NCI-H2171 (cell line): ENCODE measurements at regions not wholly inside any gene's neighbourhood (a gene's known extent, or its start where the extent isn't known, plus 50 kb on each side); places are given as distances from the start of the nearest gene placed in this dataset.

ENCODE experiments used
- DNase-seq: peaks from one replicate; lab custom pipeline; 2025; lab: John Stamatoyannopoulos, UW

DNA sequence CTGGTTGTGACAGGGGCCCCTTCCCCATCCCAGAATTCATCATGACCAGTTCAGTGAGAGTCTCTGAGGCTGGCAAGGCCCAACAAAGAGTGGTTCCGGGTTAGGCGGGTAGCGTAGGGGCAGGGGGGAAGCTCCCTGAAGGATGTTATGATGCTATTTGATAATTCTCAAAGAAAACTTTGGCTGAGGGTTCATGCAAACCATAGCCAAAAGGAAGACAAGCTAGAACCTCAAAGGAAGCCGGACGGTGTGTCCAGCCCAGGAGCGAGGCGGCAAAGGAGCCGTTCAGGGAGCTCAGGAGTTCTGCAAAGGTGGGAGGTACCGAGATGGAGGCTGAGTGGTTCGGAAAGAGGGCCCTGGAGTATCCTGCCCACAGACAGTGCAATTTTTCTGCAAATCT, 226.8 kb upstream of the RAB6C start:
- no peak for DNase-seq

GRCh38 chr2:129753261-129753660, 226.2 kb upstream of the RAB6C start:
- no peak for DNase-seq

DNA sequence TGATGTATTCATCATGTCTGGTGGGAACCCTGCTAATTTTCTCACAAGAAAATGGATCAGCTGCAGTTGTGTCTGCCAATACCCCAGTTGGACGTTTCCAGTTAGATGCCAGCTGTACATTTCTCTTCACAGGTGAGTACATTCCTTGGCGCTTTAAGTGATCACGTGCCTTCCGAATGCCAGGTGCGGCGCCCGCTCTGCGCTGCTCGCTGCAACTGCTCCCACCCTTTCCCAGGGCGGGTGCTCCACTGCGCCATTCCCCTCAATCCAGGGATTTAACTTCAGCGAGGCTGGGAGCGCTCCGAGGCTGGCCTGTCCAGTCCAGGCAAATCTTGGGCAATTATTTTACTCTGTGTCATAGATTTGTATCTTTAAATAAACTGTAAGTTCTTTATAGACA, 225.0 kb upstream of the RAB6C start:
- peak; percentile 36 for DNase-seq

DNA sequence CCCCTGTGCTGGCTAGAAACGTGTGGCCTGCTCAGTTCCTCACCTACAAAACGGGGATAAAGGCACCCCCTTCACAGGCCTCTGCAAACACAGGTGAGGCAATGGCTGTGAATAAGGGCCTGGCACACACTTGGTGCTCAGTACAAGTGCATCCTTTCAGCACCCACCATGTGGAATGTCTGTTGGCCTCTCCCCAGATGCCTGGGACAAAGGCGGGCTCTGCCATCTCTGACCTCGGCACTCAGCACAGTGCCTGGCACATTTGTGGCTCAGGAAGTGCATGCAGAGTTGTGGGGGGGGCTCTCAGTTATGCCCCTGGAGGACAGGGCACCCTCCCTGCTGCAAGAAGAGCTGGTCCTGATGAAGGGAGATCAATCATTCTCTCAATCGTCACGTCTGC, 224.6 kb upstream of the RAB6C start:
- no peak for DNase-seq

DNA sequence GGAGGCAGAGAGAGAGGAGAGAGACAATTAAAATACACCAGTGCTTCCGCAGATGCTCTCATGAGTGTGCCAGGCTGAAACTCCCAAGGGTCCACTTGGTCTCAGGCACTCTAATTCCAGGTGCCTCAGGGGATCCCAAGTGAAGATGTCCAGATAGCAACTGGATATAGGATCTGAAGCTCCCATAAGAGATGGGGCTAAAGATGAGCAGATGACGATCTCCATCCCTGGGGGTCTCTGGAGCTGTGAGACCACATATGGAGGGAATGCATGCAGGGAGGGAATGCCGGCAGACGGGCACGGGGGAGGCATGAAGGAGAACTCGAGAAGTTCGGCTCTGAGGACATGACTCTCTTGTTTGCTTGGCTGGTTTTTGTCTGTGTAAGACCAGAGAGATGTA, 223.7 kb upstream of the RAB6C start:
- peak; percentile 31 for DNase-seq

DNA sequence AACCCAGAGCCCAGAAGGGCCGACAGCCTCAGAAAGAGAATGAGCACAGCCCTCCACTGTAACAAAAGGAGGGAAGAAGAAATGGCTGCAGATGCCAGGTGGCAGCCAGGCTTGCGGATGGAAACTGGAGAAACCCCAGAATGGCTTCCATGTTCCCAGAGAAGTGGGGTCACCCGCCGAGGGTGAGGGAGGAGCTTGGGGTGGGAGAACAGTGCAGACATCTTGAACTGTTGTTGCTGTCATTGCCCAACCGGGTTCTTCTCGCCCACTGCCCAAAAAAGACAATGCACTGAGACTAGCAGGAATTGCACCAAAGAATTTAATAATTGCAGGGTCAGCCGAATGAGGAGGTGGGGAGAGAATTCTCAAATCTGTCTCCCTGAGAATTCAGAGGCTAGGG, 223.2 kb upstream of the RAB6C start:
- DNase-seq = no peak

GRCh38 chr2:129757366-129757914, 222.0 kb upstream of the RAB6C start:
- no peak for DNase-seq

GRCh38 chr2:129757915-129758783, 221.3 kb upstream of the RAB6C start:
- DNase-seq = no peak

DNA sequence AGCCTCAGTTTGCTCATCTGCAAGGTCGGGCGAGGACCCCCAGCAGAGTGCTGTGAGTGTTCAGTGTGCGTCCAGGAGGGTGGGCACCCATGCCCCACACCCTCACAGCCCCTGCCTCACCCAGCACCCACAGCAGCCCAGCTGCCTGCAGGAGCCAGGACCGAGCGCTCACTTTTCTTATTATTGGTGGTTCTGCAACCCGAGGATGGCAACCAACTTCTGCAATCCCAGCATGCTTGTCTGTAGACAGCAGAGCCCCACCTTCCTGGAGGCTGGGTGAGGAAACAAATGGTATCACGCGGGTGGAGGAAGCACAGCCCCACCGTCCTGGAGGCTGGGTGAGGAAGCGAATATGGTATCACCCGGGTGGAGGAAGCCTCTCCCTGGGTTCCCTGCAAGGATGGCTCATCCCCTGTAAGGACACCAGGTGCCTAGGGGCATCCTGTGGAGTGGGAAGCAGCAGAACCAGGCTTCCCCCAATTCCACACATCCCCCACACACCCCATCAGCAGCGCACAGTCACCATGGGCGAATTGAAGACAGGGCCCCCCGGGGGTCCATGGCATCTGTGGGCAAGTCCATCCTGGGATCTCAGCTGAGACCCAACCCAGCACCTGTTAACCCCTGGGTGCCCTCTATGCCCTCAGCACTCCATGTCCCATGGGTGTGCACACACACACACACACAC, 220.5 kb upstream of the RAB6C start:
- DNase-seq = no peak

DNA sequence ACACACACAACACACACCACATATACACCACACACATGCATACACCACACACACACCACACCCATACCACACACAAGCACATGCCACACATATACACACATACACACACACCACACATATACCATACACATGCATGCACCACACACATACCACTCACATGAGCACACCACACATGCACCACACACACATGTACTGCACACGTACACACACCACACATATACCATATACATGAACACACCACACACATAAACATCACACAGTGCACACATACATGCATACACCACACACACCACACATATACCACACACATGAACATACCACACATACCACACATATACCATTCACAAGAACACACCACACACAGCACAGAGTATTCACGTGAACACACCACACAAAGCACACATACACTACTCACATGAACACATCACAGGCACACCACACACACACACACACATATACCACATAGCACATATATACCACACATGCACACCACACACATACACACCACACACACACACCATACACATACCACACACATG, 219.9 kb upstream of the RAB6C start:
- no peak for DNase-seq

GRCh38 chr2:129760669-129761068, 218.8 kb upstream of the RAB6C start:
- no peak for DNase-seq

DNA sequence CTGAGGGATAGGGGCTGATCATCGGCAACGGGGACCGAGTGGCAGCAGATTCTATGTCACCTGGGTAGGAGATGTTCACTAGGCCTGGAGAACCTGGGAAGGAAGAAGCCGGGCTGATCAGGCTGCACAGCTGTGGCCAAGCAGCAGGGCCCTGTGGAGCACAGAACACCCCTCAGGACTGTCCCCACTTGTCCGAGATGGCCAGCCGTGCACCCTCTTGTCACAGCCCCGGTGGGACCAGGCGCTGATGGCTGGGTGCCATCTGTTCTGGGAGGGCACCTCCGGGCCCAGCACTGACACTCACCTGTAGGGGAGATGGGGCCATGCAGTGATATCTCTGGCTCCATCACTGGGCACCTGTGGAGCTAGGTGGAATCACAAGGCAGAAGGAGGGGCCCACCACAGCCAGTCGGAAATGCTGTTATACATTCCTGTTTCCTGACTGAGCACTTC, 217.9 kb upstream of the RAB6C start:
- DNase-seq = no peak

DNA sequence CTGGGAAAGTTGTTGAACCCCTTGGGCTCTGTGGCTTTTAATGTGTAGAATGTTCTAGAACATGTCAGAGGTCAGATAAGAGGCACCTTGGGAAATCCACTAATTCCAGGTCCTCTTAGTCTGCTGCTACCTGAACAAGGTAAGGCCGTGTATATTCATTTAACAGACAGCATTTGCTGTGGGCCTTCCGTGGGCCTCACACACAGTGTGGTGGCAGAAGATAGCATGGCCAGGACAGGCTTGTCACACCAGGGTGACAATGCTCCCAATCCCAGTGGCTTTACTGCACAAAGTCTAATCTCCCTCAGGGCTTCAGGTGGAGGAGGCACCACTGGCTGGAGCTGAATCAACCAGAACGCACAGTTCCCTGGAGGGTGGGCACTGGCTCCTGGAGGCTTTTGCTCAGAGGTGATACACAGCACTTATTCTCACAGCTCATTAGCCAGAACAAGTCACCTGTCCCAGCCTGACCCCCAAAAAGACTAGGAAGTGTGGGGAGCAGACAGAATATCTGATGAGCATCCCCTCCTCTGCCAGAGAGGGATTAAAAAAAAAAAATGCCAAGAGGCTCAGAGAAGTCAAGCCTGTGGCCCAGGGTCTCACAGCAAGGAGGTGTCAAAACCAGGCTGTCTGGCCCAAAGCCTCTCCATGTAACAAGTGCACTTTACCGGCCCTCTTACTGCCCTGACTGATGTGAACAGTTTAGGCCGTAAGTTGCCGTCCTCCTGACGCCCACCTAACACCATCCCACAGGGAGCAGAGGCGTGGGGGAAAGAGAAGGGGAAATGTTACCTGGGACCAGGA, 216.9 kb upstream of the RAB6C start:
- DNase-seq = no peak

DNA sequence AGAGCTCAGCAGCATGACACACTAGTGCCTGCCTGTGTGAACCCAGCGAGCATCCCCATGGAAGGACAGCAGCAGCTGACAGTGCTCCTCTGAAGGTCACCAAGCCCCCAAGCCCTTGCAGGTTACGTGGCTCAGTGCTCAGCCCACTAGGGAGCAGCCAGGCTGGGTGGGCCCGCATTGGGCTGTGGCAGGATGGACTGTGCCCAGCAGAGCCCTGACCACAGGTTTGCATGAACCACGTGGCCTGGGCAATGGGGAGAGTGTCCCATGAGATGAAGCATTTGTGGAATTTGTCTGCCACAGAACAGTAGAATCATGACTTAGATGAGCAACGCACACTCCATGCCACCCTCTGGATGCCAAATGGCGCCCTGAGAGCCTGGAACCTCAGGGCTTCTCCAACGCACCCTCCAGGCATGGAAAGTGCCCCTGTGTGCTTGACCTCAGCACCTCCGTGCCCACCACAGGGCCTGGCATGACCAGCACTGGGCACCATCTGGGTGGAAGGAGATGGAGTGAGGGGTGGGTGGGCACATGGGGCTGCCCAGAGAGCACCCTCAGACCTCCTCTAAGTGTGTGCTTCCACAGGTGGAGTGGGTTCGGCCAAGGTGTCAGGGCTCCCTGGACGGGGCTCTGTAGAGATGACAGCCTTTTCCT, 216.1 kb upstream of the RAB6C start:
- no peak for DNase-seq

GRCh38 chr2:129763966-129764365, 215.5 kb upstream of the RAB6C start:
- no peak for DNase-seq

DNA sequence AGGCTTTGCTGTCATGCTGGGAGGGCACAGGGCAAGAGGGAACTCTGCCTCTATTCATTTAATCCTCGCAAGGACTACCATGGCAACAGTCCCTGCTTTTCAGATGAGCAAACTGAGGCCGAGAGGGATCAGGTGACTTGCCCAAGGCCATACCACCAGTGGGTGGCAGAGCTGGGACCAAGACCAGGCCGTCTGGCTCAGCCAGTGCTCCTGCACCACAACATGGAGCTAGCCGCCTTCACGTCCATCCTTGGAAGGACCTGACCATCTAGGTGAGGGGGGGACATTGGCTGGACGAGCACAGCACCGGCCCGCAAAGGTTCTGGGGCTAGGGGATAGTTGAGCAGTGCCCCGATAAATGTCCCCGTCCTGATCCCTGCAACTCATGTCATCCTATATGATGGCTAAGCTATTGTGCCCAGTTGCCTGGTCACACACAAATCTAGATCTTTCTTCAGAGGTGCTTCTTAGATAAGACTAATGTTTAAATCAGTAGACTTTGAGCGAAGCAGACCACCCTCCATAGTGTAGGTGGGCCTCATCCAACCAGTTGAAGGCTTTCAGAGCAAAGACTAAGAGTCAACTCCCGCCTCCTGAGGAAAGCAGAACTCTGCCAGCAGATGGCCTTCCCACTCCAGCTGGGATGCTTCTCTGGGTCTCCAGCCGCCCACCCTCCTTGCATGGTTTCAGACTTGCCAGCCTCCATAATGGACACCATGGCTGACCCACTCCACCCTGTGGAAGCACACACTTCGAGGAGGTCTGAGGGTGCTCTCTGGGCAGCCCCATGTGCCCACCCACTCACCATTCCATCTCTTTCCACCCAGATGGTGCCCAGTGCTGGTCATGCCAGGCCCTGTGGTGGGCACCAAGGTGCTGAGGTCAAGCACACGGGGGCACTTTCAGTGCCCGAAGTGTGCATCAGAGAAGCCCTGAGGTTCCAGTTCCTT, 214.8 kb upstream of the RAB6C start:
- no peak for DNase-seq

GRCh38 chr2:129765326-129765677, 214.2 kb upstream of the RAB6C start:
- DNase-seq = no peak

DNA sequence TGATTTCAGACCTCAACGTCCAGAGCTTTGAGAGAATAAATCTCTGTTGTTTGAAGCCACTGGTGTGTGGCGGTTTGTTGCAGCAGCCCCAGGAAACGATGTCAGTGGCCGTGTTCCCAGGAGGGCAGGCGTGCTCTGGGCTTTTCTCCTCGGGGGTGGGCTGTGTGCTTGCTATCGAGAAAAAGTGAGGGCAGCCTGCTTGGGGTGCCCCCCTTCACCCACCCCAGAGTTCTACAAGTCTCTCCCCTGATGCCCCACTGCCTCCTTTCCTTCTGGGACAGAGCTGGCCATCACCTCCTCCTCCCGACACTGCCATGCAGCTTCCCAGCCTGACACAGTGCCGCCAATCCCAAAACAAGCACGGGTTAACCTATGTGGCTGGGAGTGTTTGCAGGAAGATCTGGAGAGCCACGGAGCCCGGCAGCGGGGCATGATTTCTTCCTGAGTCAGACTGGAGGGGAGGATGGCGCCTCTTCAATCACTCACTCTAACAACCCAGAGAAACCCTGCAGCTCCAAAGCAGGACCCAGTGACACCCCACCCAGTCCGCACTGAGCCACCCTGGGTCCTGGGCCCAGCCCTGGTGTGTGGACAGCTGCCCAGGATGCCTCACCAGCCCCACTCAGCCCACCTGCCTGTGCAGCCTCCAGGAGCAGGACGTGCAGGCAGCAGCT, 213.7 kb upstream of the RAB6C start:
- no peak for DNase-seq

DNA sequence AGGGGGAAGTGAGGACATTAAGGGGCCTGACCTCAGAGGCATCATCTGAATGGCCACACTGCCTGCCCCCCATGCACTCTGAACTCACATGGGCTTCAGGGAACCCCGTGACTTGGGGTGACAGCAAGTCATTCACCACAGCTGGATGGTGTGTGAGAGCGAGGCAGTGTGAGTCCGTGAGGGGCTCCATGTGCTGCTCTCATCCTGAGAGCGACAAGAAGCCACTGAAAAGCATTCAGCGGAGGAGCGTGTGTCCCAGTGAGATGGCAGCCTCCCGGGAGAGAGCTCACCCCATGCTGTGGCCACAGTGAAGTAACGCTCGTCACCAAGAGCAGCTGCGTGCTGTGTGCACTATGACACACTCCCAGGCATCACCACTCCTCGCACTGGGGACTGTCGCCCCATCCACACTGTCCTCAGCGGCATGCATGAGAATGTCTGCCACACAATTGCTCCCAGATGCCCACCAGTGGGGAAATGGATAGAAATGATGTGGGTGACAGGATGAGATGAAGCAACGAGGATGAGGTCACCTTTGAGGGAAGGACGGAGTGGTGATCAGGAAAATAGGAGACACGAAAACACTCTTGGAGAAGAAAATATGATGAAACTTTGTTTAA, 213.0 kb upstream of the RAB6C start:
- DNase-seq = no peak
